OCI-LY7 (cell line): ENCODE measurements at regions not wholly inside any gene's neighbourhood (a gene's known extent, or its start where the extent isn't known, plus 50 kb on each side); places are given as distances from the start of the nearest gene placed in this dataset.
"Not testable (repeated sequence)": the region's sequence is repeated elsewhere in the genome, so short reads cannot be mapped to it uniquely, and the experiment has no call there.

Experiments
- BruUV-seq: library from RNA; stranded (reverse); fragments of 400-500 nt; replicated peaks from 2 replicates; lab custom pipeline; 2021; lab: Mats Ljungman, UMichigan
- CTCF ChIA-PET: fragments of 300-600 bp; sonication (Branson Sonifier 250); formaldehyde crosslinking; loops from one replicate; lab custom pipeline; 2022; ENCODE audit warnings: antibody characterized with exemption; ENCODE audit not compliant: unreplicated experiment; lab: Charles Lee
- POLR2A ChIA-PET: fragments of 300-600 bp; sonication (Branson Sonifier 250); formaldehyde crosslinking; loops from one replicate; lab custom pipeline; 2022; ENCODE audit warnings: antibody characterized with exemption; lab: Charles Lee
- DNase-seq: peaks from one replicate; pipeline ENCODE4 v3.0.0-alpha.2; 2015; ENCODE audit warnings: low spot score
- H2AFZ ChIP-seq: fragments of 200-600 bp; sonication (generic), shearing (Covaris generic); 2 replicates; pipeline ENCODE4 v1.6.1; 2014; ENCODE audit warnings: mild to moderate bottlenecking, antibody characterized with exemption, low read length, moderate library complexity
- H3K27ac ChIP-seq: fragments of 200-600 bp; sonication (generic); 2 replicates; pipeline ENCODE4 v1.5.1; 2014; ENCODE audit warnings: mixed run types, low read depth, mild to moderate bottlenecking, moderate library complexity, low read length, inconsistent platforms; ENCODE audit not compliant: poor library complexity, severe bottlenecking
- H3K36me3 ChIP-seq: fragments of 200-600 bp; sonication (generic); 2 replicates; pipeline ENCODE4 v1.6.1; 2014; ENCODE audit warnings: mild to moderate bottlenecking, antibody characterized with exemption, low read length, moderate library complexity, mixed read lengths; ENCODE audit not compliant: insufficient read depth
- H3K4me1 ChIP-seq: fragments of 200-600 bp; sonication (generic); 2 replicates; pipeline ENCODE4 v1.5.1; 2014; ENCODE audit warnings: mild to moderate bottlenecking, low read length; ENCODE audit not compliant: insufficient read depth, poor library complexity, severe bottlenecking
- H3K4me2 ChIP-seq: fragments of 200-600 bp; sonication (generic); 2 replicates; pipeline ENCODE4 v1.6.1; 2014; ENCODE audit warnings: mild to moderate bottlenecking, low read length
- H3K4me3 ChIP-seq: fragments of 200-600 bp; sonication (generic); 2 replicates; pipeline ENCODE4 v1.5.1; 2014; ENCODE audit warnings: mild to moderate bottlenecking, low read depth, low read length; ENCODE audit not compliant: poor library complexity, severe bottlenecking
- H3K79me2 ChIP-seq: fragments of 200-600 bp; sonication (generic); 2 replicates; pipeline ENCODE4 v1.6.1; 2016; ENCODE audit warnings: low read depth, mild to moderate bottlenecking, low read length, moderate library complexity, mixed read lengths; ENCODE audit not compliant: insufficient read depth
- H3K9me2 ChIP-seq: fragments of 200-600 bp; sonication (generic); 2 replicates; pipeline ENCODE4 v1.6.1; 2016; ENCODE audit warnings: mild to moderate bottlenecking, low read length, mixed read lengths; ENCODE audit not compliant: insufficient read depth
- H3K9me3 ChIP-seq: fragments of 200-600 bp; sonication (generic); 2 replicates; pipeline ENCODE4 v1.6.1; 2014; ENCODE audit warnings: mild to moderate bottlenecking, mixed run types, low read length, mixed read lengths
- H4K20me1 ChIP-seq: fragments of 200-600 bp; sonication (generic); 2 replicates; pipeline ENCODE4 v1.6.1; 2014; ENCODE audit warnings: mild to moderate bottlenecking, antibody characterized with exemption, low read length, moderate library complexity, mixed read lengths; ENCODE audit not compliant: insufficient read depth
- CTCF ChIP-seq: fragments of 200-600 bp; sonication (generic); conservative IDR thresholded peaks from 2 replicates; pipeline ENCODE4 v1.5.1; 2014; ENCODE audit warnings: mild to moderate bottlenecking, antibody characterized with exemption, low read length, moderate library complexity, mixed read lengths
- EZH2phosphoT487 ChIP-seq: fragments of 200-600 bp; sonication (generic); IDR thresholded peaks from 2 replicates; pipeline ENCODE4 v1.6.1; 2018; ENCODE audit warnings: low read depth, borderline replicate concordance, mild to moderate bottlenecking, mixed run types, antibody characterized with exemption, low read length, moderate library complexity, mixed read lengths
- intact Hi-C: fragments of 100-400 bp; cut with micrococcal nuclease; formaldehyde crosslinking; loops from one replicate; pipeline ENCODE4 v1.10.0; 2022; ENCODE audit not compliant: unreplicated experiment

GRCh38 chr6:50555982-50556381 lies 157.3 kb upstream of the TFAP2D start:
- intact Hi-C loops, result no loop called here
- H3K4me1 ChIP-seq, result no peaks in the 10 kb centered on the region
- POLR2A ChIA-PET, result interaction anchor here (1.0 kb wide), 1 partner anchor 9 kb away, joined by 3 read pairs; no protein-coding TSS in a partner anchor

GRCh38 chr6:50565004-50565403 lies 148.3 kb upstream of the TFAP2D start:
- DNase-seq, result no peak
- CTCF ChIA-PET, result no interaction called here

More at GRCh38 chr6:50555982-50556381, 157.3 kb upstream of the TFAP2D start:
- H3K9me2 ChIP-seq, result no peaks in the 10 kb centered on the region
- DNase-seq, result no peak
- no peaks in the 10 kb centered on the region for H3K79me2 ChIP-seq
- TF ChIP-seq EZH2phosphoT487 (no peak), CTCF (no peak)
- no peak overlapping the region for H3K4me3 ChIP-seq
- H4K20me1 ChIP-seq, result no peaks in the 10 kb centered on the region
- BruUV-seq, result no TSS peak
- CTCF ChIA-PET, result no interaction called here
- no peak overlapping the region for H2AFZ ChIP-seq
- H3K9me3 ChIP-seq, result no peaks in the 10 kb centered on the region
- no peak overlapping the region for H3K4me2 ChIP-seq
- H3K36me3 ChIP-seq, result no peaks in the 10 kb centered on the region
- no peak overlapping the region for H3K27ac ChIP-seq

GRCh38 chr6:50571230-50571629 lies 142.1 kb upstream of the TFAP2D start:
- H3K9me2 ChIP-seq, H3K36me3 ChIP-seq, H3K4me2 ChIP-seq, H3K4me3 ChIP-seq, H3K9me3 ChIP-seq, H2AFZ ChIP-seq, CTCF ChIA-PET, DNase-seq, BruUV-seq, H4K20me1 ChIP-seq, intact Hi-C loops, H3K27ac ChIP-seq, H3K4me1 ChIP-seq, POLR2A ChIA-PET, H3K79me2 ChIP-seq: not testable (repeated sequence)

More at GRCh38 chr6:50565004-50565403, 148.3 kb upstream of the TFAP2D start:
- Histone ChIP-seq H2AFZ (no peak overlapping the region), H3K36me3 (no peaks in the 10 kb centered on the region), H3K79me2 (no peaks in the 10 kb centered on the region), H3K27ac (no peak overlapping the region), H4K20me1 (no peaks in the 10 kb centered on the region), H3K4me1 (no peaks in the 10 kb centered on the region), H3K4me2 (no peak overlapping the region), H3K9me2 (no peaks in the 10 kb centered on the region), H3K4me3 (no peak overlapping the region), H3K9me3 (no peaks in the 10 kb centered on the region)
- BruUV-seq, result no TSS peak
- intact Hi-C loops, result no loop called here
- TF ChIP-seq CTCF (no peak), EZH2phosphoT487 (no peak)
- POLR2A ChIA-PET, result interaction anchor here (1.1 kb wide), 1 partner anchor 9 kb away, joined by 3 read pairs; no protein-coding TSS in a partner anchor
